Astrocyte of the cerebellum (primary cell): ENCODE measurements at regions not wholly inside any gene's neighbourhood (a gene's known extent, or its start where the extent isn't known, plus 50 kb on each side); places are given as distances from the start of the nearest gene placed in this dataset.

Experiments
- DNase-seq: peaks from one replicate; pipeline ENCODE4 v3.0.0-alpha.2; 2011; ENCODE audit warnings: low read depth
- H3K4me3 ChIP-seq: 2 replicates; pipeline ENCODE4 v1.5.1; 2011; ENCODE audit warnings: mild to moderate bottlenecking, low read depth, low read length, moderate library complexity
- in situ Hi-C: cut with HindIII; loops from 2 replicates; pipeline ENCODE4 v1.10.0; 2017; ENCODE audit warnings: low sequenced_read_pairs
- TF ChIP-seq, protein P1 (sequence below): IDR thresholded peaks from 2 replicates; pipeline ENCODE4 v1.5.1; 2012; ENCODE audit warnings: low read length, low read depth, moderate library complexity, mild to moderate bottlenecking; ENCODE audit errors: missing control alignments

DNA sequence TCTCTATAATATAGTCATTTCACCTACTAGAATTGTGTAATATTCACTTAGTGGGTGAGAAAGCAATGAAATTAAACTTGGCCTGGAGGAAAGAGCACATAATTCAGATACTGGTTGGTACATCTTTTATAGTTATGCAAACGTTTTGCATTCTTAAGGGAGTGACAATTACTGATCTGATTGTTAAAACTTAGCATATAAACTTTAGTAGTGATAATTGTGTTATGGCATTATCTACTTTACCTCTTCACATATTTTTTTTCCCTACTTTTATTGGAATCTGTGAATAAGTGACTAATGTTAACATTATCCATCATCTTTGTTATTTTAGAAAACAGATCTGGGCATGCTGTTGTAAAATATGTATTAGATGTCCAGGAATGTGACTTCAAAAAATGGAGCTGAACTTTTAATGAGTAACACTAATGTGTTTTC is 217.4 kb upstream of the GIMD1 start:
- in situ Hi-C loops: no loop called here
- H3K4me3 ChIP-seq: no peak overlapping the region
- no peak for DNase-seq
- TF ChIP-seq, protein P1, sequence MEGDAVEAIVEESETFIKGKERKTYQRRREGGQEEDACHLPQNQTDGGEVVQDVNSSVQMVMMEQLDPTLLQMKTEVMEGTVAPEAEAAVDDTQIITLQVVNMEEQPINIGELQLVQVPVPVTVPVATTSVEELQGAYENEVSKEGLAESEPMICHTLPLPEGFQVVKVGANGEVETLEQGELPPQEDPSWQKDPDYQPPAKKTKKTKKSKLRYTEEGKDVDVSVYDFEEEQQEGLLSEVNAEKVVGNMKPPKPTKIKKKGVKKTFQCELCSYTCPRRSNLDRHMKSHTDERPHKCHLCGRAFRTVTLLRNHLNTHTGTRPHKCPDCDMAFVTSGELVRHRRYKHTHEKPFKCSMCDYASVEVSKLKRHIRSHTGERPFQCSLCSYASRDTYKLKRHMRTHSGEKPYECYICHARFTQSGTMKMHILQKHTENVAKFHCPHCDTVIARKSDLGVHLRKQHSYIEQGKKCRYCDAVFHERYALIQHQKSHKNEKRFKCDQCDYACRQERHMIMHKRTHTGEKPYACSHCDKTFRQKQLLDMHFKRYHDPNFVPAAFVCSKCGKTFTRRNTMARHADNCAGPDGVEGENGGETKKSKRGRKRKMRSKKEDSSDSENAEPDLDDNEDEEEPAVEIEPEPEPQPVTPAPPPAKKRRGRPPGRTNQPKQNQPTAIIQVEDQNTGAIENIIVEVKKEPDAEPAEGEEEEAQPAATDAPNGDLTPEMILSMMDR: no peak

DNA sequence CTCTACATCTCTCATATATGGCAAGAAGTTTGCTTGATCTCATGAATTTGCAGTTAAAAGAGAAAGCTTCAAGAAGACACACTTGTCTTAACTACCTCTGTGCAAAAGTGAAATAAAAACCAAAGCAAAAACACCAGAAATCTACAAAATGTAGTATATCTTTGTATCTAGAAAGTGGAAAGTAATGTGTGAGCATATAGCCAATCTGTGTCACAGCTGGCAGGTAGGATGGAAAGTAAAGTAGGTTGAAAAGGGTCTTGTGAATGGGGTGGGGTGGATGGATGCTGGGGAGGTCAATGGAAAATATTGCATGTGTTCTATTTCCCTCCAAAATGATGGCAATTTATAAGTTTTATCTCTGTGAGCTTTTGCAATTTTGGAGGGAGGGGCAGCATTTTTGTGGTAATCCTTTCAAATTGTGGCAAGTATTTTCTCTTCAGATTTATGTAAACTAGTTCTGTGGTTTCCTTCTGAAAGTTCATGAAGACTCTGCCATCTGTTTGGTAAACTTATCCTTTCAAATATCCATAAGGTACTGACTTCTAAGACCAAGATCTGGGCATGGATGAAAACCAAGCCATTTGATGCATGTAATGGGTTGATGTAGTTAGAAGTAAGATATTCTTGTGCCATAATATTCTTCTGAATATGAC is 215.9 kb upstream of the GIMD1 start:
- H3K4me3 ChIP-seq: no peak overlapping the region
- DNase-seq: peak; percentile 53
- TF ChIP-seq, protein P1: no peak
- in situ Hi-C loops: no loop called here

DNA sequence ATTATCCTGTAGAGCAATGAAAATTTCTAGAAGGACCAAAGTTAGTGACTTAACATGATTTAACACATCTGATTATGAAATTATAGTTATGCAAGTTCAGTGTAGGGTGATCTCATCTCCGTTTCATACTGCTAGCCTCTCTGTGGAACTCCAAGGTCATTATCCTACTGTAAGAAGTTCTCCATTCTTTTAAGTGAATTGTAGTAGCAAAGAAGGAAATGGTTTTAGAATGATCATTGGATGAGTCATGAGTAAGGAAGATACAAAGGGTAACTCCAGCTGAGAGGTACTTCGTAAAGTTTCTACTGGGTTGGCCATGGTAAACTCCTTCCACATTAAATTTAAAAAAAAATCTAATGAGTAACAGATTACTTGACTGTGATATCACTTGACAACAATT is 215.0 kb upstream of the GIMD1 start:
- in situ Hi-C loops: no loop called here
- DNase-seq: peak; percentile 84
- TF ChIP-seq, protein P1: no peak
- no peak overlapping the region for H3K4me3 ChIP-seq

DNA sequence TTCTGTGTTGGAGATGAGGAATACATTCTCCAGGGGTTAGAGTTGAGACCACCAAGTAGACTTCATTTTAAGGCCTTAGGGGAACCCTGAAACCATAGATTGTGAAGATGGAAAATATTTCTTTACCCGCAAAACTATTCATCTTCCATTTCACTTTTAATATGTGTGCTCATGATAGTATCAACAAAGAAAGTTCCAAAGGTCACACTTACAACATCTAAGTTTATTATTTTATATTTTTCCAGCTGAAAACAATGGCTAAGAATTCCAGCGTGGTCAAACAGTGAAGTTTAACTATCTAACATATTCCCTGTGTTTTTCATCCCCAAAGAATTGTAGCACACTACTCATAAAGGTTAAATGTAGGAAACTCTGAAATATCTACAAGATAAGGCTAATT is 214.5 kb upstream of the GIMD1 start:
- no peak overlapping the region for H3K4me3 ChIP-seq
- TF ChIP-seq, protein P1: no peak
- no peak for DNase-seq
- in situ Hi-C loops: no loop called here

DNA sequence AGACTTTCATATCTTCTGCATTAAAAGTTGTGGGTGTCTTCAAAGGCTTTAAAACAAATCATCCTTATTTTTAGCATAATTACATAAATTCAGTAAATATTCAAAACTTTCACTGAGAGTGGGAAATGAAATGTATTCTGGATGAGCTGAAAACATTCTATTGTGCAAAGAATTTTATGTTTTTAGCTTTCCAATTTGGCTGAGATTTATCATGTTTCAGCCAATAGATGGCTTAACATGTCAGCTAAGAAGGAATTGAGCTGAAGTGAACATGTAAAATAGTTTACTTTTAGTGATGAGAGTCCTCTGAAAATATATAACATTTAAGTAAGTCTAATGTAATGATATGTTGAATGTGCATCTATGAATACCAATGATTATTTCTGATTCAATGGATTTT is 213.5 kb upstream of the GIMD1 start:
- H3K4me3 ChIP-seq: no peak overlapping the region
- DNase-seq: no peak
- in situ Hi-C loops: no loop called here
- TF ChIP-seq, protein P1: no peak

DNA sequence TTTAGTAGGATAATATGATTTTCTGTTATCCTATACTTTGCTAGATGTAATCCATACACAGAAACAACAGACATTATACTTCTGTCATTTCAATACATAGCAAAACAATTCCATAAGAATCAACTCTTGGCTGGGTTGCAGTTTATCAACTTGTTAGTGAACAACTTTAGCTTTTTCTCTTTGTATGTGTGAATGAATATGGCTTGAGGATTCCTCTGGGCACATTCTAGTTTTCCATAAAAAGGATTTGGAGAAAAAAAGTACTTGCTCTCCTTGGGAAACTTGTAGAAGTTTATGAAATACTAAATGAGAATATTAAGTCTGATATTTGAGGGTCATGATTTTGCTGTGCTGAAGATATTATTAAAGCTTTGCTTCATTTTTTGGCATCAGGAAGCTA is 210.7 kb upstream of the GIMD1 start:
- in situ Hi-C loops: loop anchor here (5.0 kb wide), 1 partner anchor 83 kb away; no protein-coding TSS in a partner anchor

More for the DNA sequence above, 210.7 kb upstream of the GIMD1 start:
- H3K4me3 ChIP-seq: no peak overlapping the region
- DNase-seq: no peak
- TF ChIP-seq, protein P1: no peak
